ENCODE measurements at regions not wholly inside any gene's neighbourhood (a gene's known extent, or its start where the extent isn't known, plus 50 kb on each side); places are given as distances from the start of the nearest gene placed in this dataset.

GRCh38 chr5:158519433-158520021 is 580.2 kb downstream of the EBF1 start (continued):
- no peak for TF ChIP-seq ARID4A (CRISPR knock-in tag; IDR thresholded peaks at IDR 0.05; ENCODE audit: borderline replicate concordance)
- TF ChIP-seq SOX5 (CRISPR knock-in tag; IDR thresholded peaks at IDR 0.05; ENCODE audit: borderline replicate concordance) = peak; percentile 90
- TF ChIP-seq ZBTB40 (IDR thresholded peaks at IDR 0.05) = no peak
- TF ChIP-seq ZBTB40 (CRISPR knock-in tag; IDR thresholded peaks at IDR 0.05) = no peak; the same call in 1 of the 2 replicates
- TF ChIP-seq FOXA1 (IDR thresholded peaks at IDR 0.05) = peak; percentile 63; the same call in 1 of the 2 replicates
- peak; percentile 78 for TF ChIP-seq FOXA1 (CRISPR knock-in tag; IDR thresholded peaks at IDR 0.05)
- TF ChIP-seq ZNF451 (CRISPR knock-in tag; IDR thresholded peaks at IDR 0.05) = no peak
- peak in 1 of 2 experiments; percentile 90; a peak in 2 of 4 replicates for TF ChIP-seq EP300 (IDR thresholded peaks at IDR 0.05; ENCODE audit: low read depth in 2 of 2, low read length in 2 of 2)
- peak; percentile 37; the same call in 1 of the 2 replicates for TF ChIP-seq EP300 (CRISPR knock-in tag; IDR thresholded peaks at IDR 0.05; ENCODE audit: borderline replicate concordance)
- peak; percentile 89 for TF ChIP-seq TEAD3 (CRISPR knock-in tag; optimal IDR thresholded peaks at IDR 0.05; ENCODE audit: borderline replicate concordance)
- TF ChIP-seq FOXA3 (CRISPR knock-in tag; IDR thresholded peaks at IDR 0.05) = peak; percentile 94
- TF ChIP-seq, protein P1, sequence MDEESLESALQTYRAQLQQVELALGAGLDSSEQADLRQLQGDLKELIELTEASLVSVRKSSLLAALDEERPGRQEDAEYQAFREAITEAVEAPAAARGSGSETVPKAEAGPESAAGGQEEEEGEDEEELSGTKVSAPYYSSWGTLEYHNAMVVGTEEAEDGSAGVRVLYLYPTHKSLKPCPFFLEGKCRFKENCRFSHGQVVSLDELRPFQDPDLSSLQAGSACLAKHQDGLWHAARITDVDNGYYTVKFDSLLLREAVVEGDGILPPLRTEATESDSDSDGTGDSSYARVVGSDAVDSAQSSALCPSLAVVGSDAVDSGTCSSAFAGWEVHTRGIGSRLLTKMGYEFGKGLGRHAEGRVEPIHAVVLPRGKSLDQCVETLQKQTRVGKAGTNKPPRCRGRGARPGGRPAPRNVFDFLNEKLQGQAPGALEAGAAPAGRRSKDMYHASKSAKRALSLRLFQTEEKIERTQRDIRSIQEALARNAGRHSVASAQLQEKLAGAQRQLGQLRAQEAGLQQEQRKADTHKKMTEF (CRISPR knock-in tag; IDR thresholded peaks at IDR 0.05) = peak; percentile 81
- no peak for TF ChIP-seq SOX6 (IDR thresholded peaks at IDR 0.05)
- peak; percentile 93 for TF ChIP-seq SOX6 (CRISPR knock-in tag; IDR thresholded peaks at IDR 0.05)
- TF ChIP-seq NFATC3 (CRISPR knock-in tag; IDR thresholded peaks at IDR 0.05) = no peak
- TF ChIP-seq ZNF264 (CRISPR knock-in tag; IDR thresholded peaks at IDR 0.05) = 0 out of 2 replicates have a peak, but pooled peaks have one; percentile 43
- no peak for TF ChIP-seq LCORL (IDR thresholded peaks at IDR 0.05)
- peak; percentile 48; the same call in 1 of the 2 replicates for TF ChIP-seq LCORL (CRISPR knock-in tag; IDR thresholded peaks at IDR 0.05)
